HG03342 (cell line): ENCODE measurements at regions not wholly inside any gene's neighbourhood (a gene's known extent, or its start where the extent isn't known, plus 50 kb on each side); places are given as distances from the start of the nearest gene placed in this dataset.
"Not testable (repeated sequence)": the region's sequence is repeated elsewhere in the genome, so short reads cannot be mapped to it uniquely, and the experiment has no call there.

Experiments used
- ATAC-seq: cut with Tn5 transposase; IDR thresholded peaks from one replicate; pipeline ENCODE4 v1.9.1; 2021; ENCODE audit warnings: mild to moderate bottlenecking, moderate library complexity; ENCODE audit not compliant: unreplicated experiment

- no peak for ATAC-seq
Observed at GRCh38 chrX:94329182-94329581, 655.2 kb downstream of the FAM133A start.

GRCh38 chrX:94341730-94342129, 667.7 kb downstream of the FAM133A start:
- ATAC-seq = not testable (repeated sequence)

- no peak for ATAC-seq
Observed at GRCh38 chrX:94361241-94361640, 687.2 kb downstream of the FAM133A start.

GRCh38 chrX:94365736-94366135, 691.7 kb downstream of the FAM133A start:
- no peak for ATAC-seq

GRCh38 chrX:94366616-94367015, 692.6 kb downstream of the FAM133A start:
- no peak for ATAC-seq

- no peak for ATAC-seq
Observed at GRCh38 chrX:94389044-94389443, 715.0 kb downstream of the FAM133A start.

GRCh38 chrX:94400488-94400887, 726.5 kb downstream of the FAM133A start:
- peak; percentile 93 for ATAC-seq

- no peak for ATAC-seq
Observed at GRCh38 chrX:94401426-94401825, 727.4 kb downstream of the FAM133A start.

- no peak for ATAC-seq
Observed at GRCh38 chrX:94414746-94415145, 740.7 kb downstream of the FAM133A start.

- no peak for ATAC-seq
Observed at GRCh38 chrX:94418065-94418464, 744.1 kb downstream of the FAM133A start.

- ATAC-seq = no peak
Observed at GRCh38 chrX:94424456-94424855, 750.5 kb downstream of the FAM133A start.

- no peak for ATAC-seq
Observed at GRCh38 chrX:94430091-94430490, 756.1 kb downstream of the FAM133A start.

GRCh38 chrX:94435799-94436198, 761.8 kb downstream of the FAM133A start:
- ATAC-seq = no peak

- ATAC-seq = no peak
Observed at GRCh38 chrX:94454159-94454558, 780.2 kb downstream of the FAM133A start.

GRCh38 chrX:94454606-94455005, 780.6 kb downstream of the FAM133A start:
- ATAC-seq = no peak

GRCh38 chrX:94455782-94456181, 781.8 kb downstream of the FAM133A start:
- no peak for ATAC-seq

GRCh38 chrX:94492541-94492940, 818.5 kb downstream of the FAM133A start:
- no peak for ATAC-seq

- no peak for ATAC-seq
Observed at GRCh38 chrX:94493405-94493804, 819.4 kb downstream of the FAM133A start.

GRCh38 chrX:94511564-94511963, 837.6 kb downstream of the FAM133A start:
- no peak for ATAC-seq

- no peak for ATAC-seq
Observed at GRCh38 chrX:94515009-94515408, 841.0 kb downstream of the FAM133A start.

- ATAC-seq = peak; percentile 81
Observed at GRCh38 chrX:94524867-94525266, 850.9 kb downstream of the FAM133A start.

- ATAC-seq = no peak
Observed at GRCh38 chrX:94545722-94546121, 871.7 kb downstream of the FAM133A start.

- no peak for ATAC-seq
Observed at GRCh38 chrX:94551831-94552230, 877.8 kb downstream of the FAM133A start.

GRCh38 chrX:94560930-94561329, 886.9 kb downstream of the FAM133A start:
- ATAC-seq = no peak
